CD14-positive monocyte (primary cell): ENCODE measurements at regions not wholly inside any gene's neighbourhood (a gene's known extent, or its start where the extent isn't known, plus 50 kb on each side); places are given as distances from the start of the nearest gene placed in this dataset.

Experiments used
- DNase-seq, 3 donors: peaks; one replicate each; pipeline ENCODE4 v3.0.0-alpha.2; 2011 to 2022
- H2AFZ ChIP-seq: 2 replicates; pipeline ENCODE4 v1.6.0; 2012; ENCODE audit warnings: mild to moderate bottlenecking, low read depth, low read length, inconsistent platforms; ENCODE audit not compliant: insufficient read depth, poor library complexity, severe bottlenecking
- H3K27ac ChIP-seq, 2 donors: 1 replicate in 1 of 2; 2 replicates in 1 of 2; pipeline ENCODE4 v1.5.1; 2012 to 2013; ENCODE audit warnings: low read length in 2 of 2, control low read depth in 1 of 2, inconsistent platforms in 1 of 2, low read depth in 1 of 2, mild to moderate bottlenecking in 1 of 2
- H3K27me3 ChIP-seq, 2 donors: one replicate each; pipeline versions ENCODE4 v1.6.0 to v1.6.1; 2011 to 2013; ENCODE audit warnings: low read length in 2 of 2; ENCODE audit not compliant: control insufficient read depth in 2 of 2, insufficient read depth in 2 of 2
- H3K36me3 ChIP-seq, 2 donors: replicated peaks in 1 of 2; 1 replicate in 1 of 2; 2 replicates in 1 of 2; pipeline versions ENCODE4 v1.5.1 to v1.6.1; 2012 to 2013; ENCODE audit warnings: low read length in 2 of 2, control low read depth in 1 of 2, inconsistent platforms in 1 of 2, mild to moderate bottlenecking in 1 of 2; ENCODE audit not compliant: insufficient read depth in 2 of 2, control insufficient read depth in 1 of 2
- H3K4me1 ChIP-seq, 2 donors: 1 replicate in 1 of 2; 2 replicates in 1 of 2; pipeline versions ENCODE4 v1.5.1 to v1.6.1; 2012 to 2013; ENCODE audit warnings: low read length in 2 of 2, control low read depth in 1 of 2, inconsistent platforms in 1 of 2, mild to moderate bottlenecking in 1 of 2, moderate library complexity in 1 of 2; ENCODE audit not compliant: insufficient read depth in 2 of 2, control insufficient read depth in 1 of 2
- H3K4me2 ChIP-seq: replicated peaks from 2 replicates; pipeline ENCODE3; 2012; ENCODE audit warnings: low read length, moderate library complexity, mild to moderate bottlenecking; ENCODE audit not compliant: poor library complexity, severe bottlenecking; ENCODE audit errors: extremely low read depth
- H3K4me3 ChIP-seq, 3 experiments: fragments of 200-600 bp in 1 of 3; sonication (generic) in 1 of 3; replicated peaks in 1 of 3; 1 replicate in 2 of 3; 2 replicates in 1 of 3; pipeline ENCODE4 v1.5.1; 2011 to 2013; ENCODE audit warnings: low read length in 3 of 3, mild to moderate bottlenecking in 3 of 3, control low read depth in 2 of 3, low read depth in 2 of 3, inconsistent platforms in 1 of 3, moderate library complexity in 1 of 3
- H3K79me2 ChIP-seq: 2 replicates; pipeline ENCODE4 v1.6.0; 2012; ENCODE audit warnings: mild to moderate bottlenecking, control low read depth, inconsistent platforms, low read length, moderate library complexity; ENCODE audit not compliant: insufficient read depth
- H3K9ac ChIP-seq: 2 replicates; pipeline ENCODE4 v1.6.0; 2017; ENCODE audit warnings: low read length, mild to moderate bottlenecking; ENCODE audit not compliant: insufficient read depth, poor library complexity, severe bottlenecking
- H3K9me3 ChIP-seq, 2 donors: replicated peaks in 1 of 2; 1 replicate in 1 of 2; 2 replicates in 1 of 2; pipeline versions ENCODE4 v1.5.1 to v1.6.1; 2012 to 2013; ENCODE audit warnings: low read length in 2 of 2, control low read depth in 1 of 2; ENCODE audit not compliant: control insufficient read depth in 1 of 2, insufficient read depth in 1 of 2
- H4K20me1 ChIP-seq: 2 replicates; pipeline ENCODE4 v1.6.0; 2012; ENCODE audit warnings: mild to moderate bottlenecking, low read length, control low read depth, moderate library complexity; ENCODE audit not compliant: insufficient read depth
- H3K27ac Mint-ChIP-seq, 7 donors: one replicate each; pipeline ENCODE4 v1.8.0; 2020; ENCODE audit warnings: mild to moderate bottlenecking in 7 of 7, mixed read lengths in 7 of 7, moderate library complexity in 6 of 7, inconsistent platforms in 2 of 7
- H3K27me3 Mint-ChIP-seq, 3 donors: one replicate each; pipeline ENCODE4 v1.8.0; 2021 to 2022; ENCODE audit warnings: low read depth in 3 of 3, mild to moderate bottlenecking in 3 of 3, mixed read lengths in 3 of 3, moderate library complexity in 3 of 3, inconsistent platforms in 1 of 3
- H3K36me3 Mint-ChIP-seq, 2 donors: one replicate each; pipeline ENCODE4 v1.8.0; 2020; ENCODE audit warnings: mixed read lengths in 2 of 2, inconsistent platforms in 1 of 2, mild to moderate bottlenecking in 1 of 2
- H3K4me1 Mint-ChIP-seq: one replicate; pipeline ENCODE4 v1.8.0; 2020; ENCODE audit warnings: mild to moderate bottlenecking, mixed read lengths
- H3K4me3 Mint-ChIP-seq, 2 donors: one replicate each; pipeline ENCODE4 v1.8.0; 2020; ENCODE audit warnings: mild to moderate bottlenecking in 2 of 2, mixed read lengths in 2 of 2, moderate library complexity in 1 of 2
- H3K9me3 Mint-ChIP-seq, 7 donors: one replicate each; pipeline ENCODE4 v1.8.0; 2020 to 2022; ENCODE audit warnings: mixed read lengths in 7 of 7, mild to moderate bottlenecking in 6 of 7, moderate library complexity in 6 of 7, inconsistent platforms in 2 of 7
- CTCF ChIP-seq: fragments of 200-600 bp; IDR thresholded peaks from one replicate; pipeline ENCODE4 v1.8.0; 2022; ENCODE audit warnings: antibody characterized with exemption, mild to moderate bottlenecking
- WGBS: methylation state at CpG from one replicate; pipeline ENCODE4 v1.1.5; 2013; ENCODE audit warnings: missing lambda C conversion rate; ENCODE audit not compliant: insufficient coverage; 5-methylcytosine and 5-hydroxymethylcytosine counted together
- intact Hi-C, 2 donors: fragments of 100-400 bp; cut with micrococcal nuclease; formaldehyde crosslinking; loops; one replicate each; pipeline versions ENCODE4 v1.15.0 to v1.15.1; 2023

- Mint-ChIP-seq H3K4me3 (no peak overlapping the region), H3K4me1 (no peaks in the 10 kb centered on the region), H3K27ac (no peak overlapping the region), H3K27me3 (peaks cover 4 to 6% (median 5%) of the 10 kb centered on the region in 3 donors), H3K9me3 (peaks cover 0 to 3% (median 0%) of the 10 kb centered on the region in 7 donors), H3K36me3 (no peaks in the 10 kb centered on the region)
- Histone ChIP-seq H3K4me1 (no peaks in the 10 kb centered on the region), H3K79me2 (no peaks in the 10 kb centered on the region), H3K27me3 (no peaks in the 10 kb centered on the region), H3K4me3 (no peak overlapping the region), H4K20me1 (no peaks in the 10 kb centered on the region), H3K4me2 (no peak overlapping the region), H3K36me3 (no peaks in the 10 kb centered on the region), H3K9me3 (no peaks in the 10 kb centered on the region), H2AFZ (no peak overlapping the region), H3K9ac (no peak overlapping the region), H3K27ac (no peak overlapping the region)
- no CpG with 5 or more reads among the region's 2 CpGs for WGBS
- DNase-seq = no peak
- no peak for TF ChIP-seq CTCF
- intact Hi-C loops = no loop called here
Observed at GRCh38 chr2:118569876-118570535, 277.4 kb downstream of the EN1 start.

- H3K4me3 ChIP-seq = no peak overlapping the region
- H3K9ac ChIP-seq = no peak overlapping the region
- H4K20me1 ChIP-seq = no peaks in the 10 kb centered on the region
- 9% methylated on average over 4 of the region's 5 CpGs for WGBS
- no peak overlapping the region for H2AFZ ChIP-seq
- no peak overlapping the region for H3K27ac ChIP-seq
- H3K4me2 ChIP-seq = no peak overlapping the region
- H3K36me3 Mint-ChIP-seq = no peaks in the 10 kb centered on the region
- DNase-seq = no peak
- intact Hi-C loops = no loop called here
- no peak overlapping the region for H3K27ac Mint-ChIP-seq
- H3K9me3 Mint-ChIP-seq = peaks cover 0 to 3% (median 0%) of the 10 kb centered on the region in 7 donors
- H3K4me3 Mint-ChIP-seq = no peak overlapping the region
- H3K79me2 ChIP-seq = no peaks in the 10 kb centered on the region
- H3K27me3 Mint-ChIP-seq = peaks cover 5 to 6% (median 5%) of the 10 kb centered on the region in 3 donors
- no peak for TF ChIP-seq CTCF
- no peaks in the 10 kb centered on the region for H3K4me1 ChIP-seq
- no peaks in the 10 kb centered on the region for H3K27me3 ChIP-seq
- no peaks in the 10 kb centered on the region for H3K4me1 Mint-ChIP-seq
- no peaks in the 10 kb centered on the region for H3K9me3 ChIP-seq
- no peaks in the 10 kb centered on the region for H3K36me3 ChIP-seq
Observed at GRCh38 chr2:118568700-118569099, 278.7 kb downstream of the EN1 start.
